H1 (cell line): ENCODE measurements at regions not wholly inside any gene's neighbourhood (a gene's known extent, or its start where the extent isn't known, plus 50 kb on each side); places are given as distances from the start of the nearest gene placed in this dataset.

Experiments
- CTCF ChIA-PET: fragments of 300-600 bp; sonication (Branson Sonifier 250); formaldehyde crosslinking; loops from one replicate; lab custom pipeline; 2021; ENCODE audit not compliant: partially characterized antibody; lab: Charles Lee
- POLR2A ChIA-PET: fragments of 300-600 bp; sonication (Branson Sonifier 250); formaldehyde crosslinking; loops from one replicate; lab custom pipeline; 2021; ENCODE audit warnings: inconsistent platforms; ENCODE audit not compliant: partially characterized antibody; lab: Charles Lee
- DNase-seq, 2 experiments: peaks; one replicate each; pipeline versions ENCODE4 v3.0.0 to v3.0.0-alpha.2; 2010 to 2022; ENCODE audit warnings: low spot score in 2 of 2, low read depth in 1 of 2, mixed read lengths in 1 of 2
- FAIRE-seq: peaks from 2 replicates; lab custom pipeline; 2011; peaks lifted over from hg19 to GRCh38; lab: Jason Lieb, UNC
- H2AFZ ChIP-seq: 2 replicates; pipeline ENCODE4 v1.8.1; 2012; ENCODE audit warnings: low read length, inconsistent platforms
- H2AK5ac ChIP-seq: 2 replicates; pipeline ENCODE4 v1.6.1; 2013; ENCODE audit warnings: low read depth, low read length
- H2BK120ac ChIP-seq: replicated peaks from 2 replicates; pipeline ENCODE3; 2013; ENCODE audit warnings: low read depth, low read length, inconsistent platforms
- H2BK12ac ChIP-seq: 2 replicates; pipeline ENCODE4 v1.6.1; 2013; ENCODE audit warnings: low read depth, low read length
- H2BK15ac ChIP-seq: 2 replicates; pipeline ENCODE4 v1.6.1; 2013; ENCODE audit warnings: low read length
- H2BK20ac ChIP-seq: 2 replicates; pipeline ENCODE4 v1.6.1; 2013; ENCODE audit warnings: low read length
- H2BK5ac ChIP-seq: 2 replicates; pipeline ENCODE4 v1.6.1; 2013; ENCODE audit warnings: low read depth, low read length
- H3K14ac ChIP-seq: 2 replicates; pipeline ENCODE4 v1.6.1; 2013; ENCODE audit warnings: inconsistent platforms; ENCODE audit not compliant: insufficient read length
- H3K18ac ChIP-seq: 2 replicates; pipeline ENCODE4 v1.6.1; 2013; ENCODE audit warnings: low read length; ENCODE audit errors: extremely low read depth
- H3K23ac ChIP-seq: 2 replicates; pipeline ENCODE4 v1.6.1; 2013; ENCODE audit warnings: inconsistent platforms; ENCODE audit not compliant: insufficient read length
- H3K23me2 ChIP-seq: 2 replicates; pipeline ENCODE4 v1.6.1; 2013; ENCODE audit warnings: low read depth, low read length
- H3K27ac ChIP-seq: 2 replicates; pipeline ENCODE4 v1.6.1; 2011; ENCODE audit warnings: low read depth, low read length, inconsistent platforms
- H3K27me3 ChIP-seq, 4 experiments: replicated peaks in 1 of 4; 1 replicate in 1 of 4; 2 replicates in 3 of 4; pipeline versions ENCODE4 v1.6.1 to v1.8.1; 2011 to 2013; ENCODE audit warnings: low read length in 3 of 4, mild to moderate bottlenecking in 3 of 4, inconsistent platforms in 2 of 4, mixed read lengths in 2 of 4, moderate library complexity in 1 of 4; ENCODE audit not compliant: control insufficient read depth in 3 of 4, insufficient read depth in 3 of 4; ENCODE audit errors: extremely low read depth in 1 of 4
- H3K36me3 ChIP-seq, 4 experiments: 2 replicates each; pipeline versions ENCODE4 v1.6.1 to v1.8.1; 2011 to 2013; ENCODE audit warnings: mild to moderate bottlenecking in 4 of 4, low read length in 3 of 4, moderate library complexity in 2 of 4, control low read depth in 1 of 4, inconsistent platforms in 1 of 4; ENCODE audit not compliant: insufficient read depth in 4 of 4, control insufficient read depth in 2 of 4
- H3K4ac ChIP-seq: replicated peaks from 2 replicates; pipeline ENCODE3; 2013; ENCODE audit warnings: low read length, low read depth, mixed read lengths, inconsistent platforms; ENCODE audit not compliant: insufficient read length
- H3K4me1 ChIP-seq, 4 experiments: replicated peaks in 1 of 4; 1 replicate in 1 of 4; 2 replicates in 3 of 4; pipeline versions ENCODE4 v1.6.1 to v1.8.1; 2011 to 2013; ENCODE audit warnings: low read length in 3 of 4, inconsistent platforms in 2 of 4, mixed read lengths in 1 of 4; ENCODE audit not compliant: insufficient read depth in 4 of 4, control insufficient read depth in 3 of 4
- H3K4me2 ChIP-seq, 2 experiments: 2 replicates each; pipeline versions ENCODE4 v1.6.1 to v1.8.1; 2011 to 2013; ENCODE audit warnings: low read depth in 2 of 2, low read length in 2 of 2, control low read depth in 1 of 2, inconsistent platforms in 1 of 2, mild to moderate bottlenecking in 1 of 2; ENCODE audit not compliant: insufficient read depth in 1 of 2
- H3K4me3 ChIP-seq, 4 experiments: fragments of 200-600, 300-600 bp in 1 of 4; sonication (generic), shearing (Covaris generic), sonication (Bioruptor Twin) in 1 of 4; 2 replicates each; pipeline versions ENCODE4 v1.5.1 to v1.8.1; 2011 to 2016; ENCODE audit warnings: low read length in 4 of 4, low read depth in 3 of 4, control low read depth in 2 of 4, inconsistent platforms in 2 of 4, mild to moderate bottlenecking in 2 of 4, mixed read lengths in 1 of 4, moderate library complexity in 1 of 4; ENCODE audit not compliant: insufficient read depth in 2 of 4; ENCODE audit errors: extremely low read depth in 1 of 4
- H3K56ac ChIP-seq: replicated peaks from 2 replicates; pipeline ENCODE3; 2013; ENCODE audit warnings: low read depth, mild to moderate bottlenecking, mixed read lengths, low read length, inconsistent platforms; ENCODE audit not compliant: insufficient read length
- H3K79me1 ChIP-seq: 2 replicates; pipeline ENCODE4 v1.6.1; 2013; ENCODE audit warnings: low read depth, low read length, control low read depth
- H3K79me2 ChIP-seq, 2 experiments: 2 replicates each; pipeline versions ENCODE4 v1.6.1 to v1.8.1; 2012 to 2013; ENCODE audit warnings: low read length in 2 of 2, mild to moderate bottlenecking in 2 of 2, inconsistent platforms in 1 of 2; ENCODE audit not compliant: insufficient read depth in 2 of 2, control insufficient read depth in 1 of 2
- H3K9ac ChIP-seq, 4 experiments: replicated peaks in 1 of 4; 1 replicate in 1 of 4; 2 replicates in 3 of 4; pipeline versions ENCODE4 v1.6.1 to v1.8.1; 2011 to 2013; ENCODE audit warnings: low read depth in 3 of 4, low read length in 3 of 4, control low read depth in 2 of 4, mild to moderate bottlenecking in 2 of 4, moderate library complexity in 2 of 4, inconsistent platforms in 1 of 4; ENCODE audit errors: extremely low read depth in 1 of 4
- H3K9me3 ChIP-seq, 2 experiments: 2 replicates each; pipeline versions ENCODE4 v1.6.1 to v1.8.1; 2012 to 2013; ENCODE audit warnings: mild to moderate bottlenecking in 2 of 2, moderate library complexity in 2 of 2, control low read depth in 1 of 2, inconsistent platforms in 1 of 2, low read depth in 1 of 2, low read length in 1 of 2, mixed read lengths in 1 of 2; ENCODE audit not compliant: insufficient read depth in 2 of 2
- H4K20me1 ChIP-seq, 2 experiments: replicated peaks in 1 of 2; 2 replicates each; pipeline versions ENCODE3 to v1.8.1; 2011 to 2013; ENCODE audit warnings: inconsistent platforms in 2 of 2, low read length in 2 of 2, mild to moderate bottlenecking in 1 of 2; ENCODE audit not compliant: insufficient read depth in 2 of 2, control insufficient read depth in 1 of 2
- H4K5ac ChIP-seq: 2 replicates; pipeline ENCODE4 v1.6.1; 2013; ENCODE audit warnings: low read length, low read depth, mixed read lengths, inconsistent platforms; ENCODE audit not compliant: insufficient read length
- H4K8ac ChIP-seq: 2 replicates; pipeline ENCODE4 v1.8.0; 2013; ENCODE audit warnings: mild to moderate bottlenecking, moderate library complexity, low read length, inconsistent platforms; ENCODE audit not compliant: insufficient read depth; ENCODE audit errors: extremely low read depth
- H4K91ac ChIP-seq: replicated peaks from 2 replicates; pipeline ENCODE3; 2013; ENCODE audit warnings: low read length, mixed read lengths, inconsistent platforms; ENCODE audit not compliant: insufficient read length
- BCL11A ChIP-seq, 2 experiments: IDR thresholded peaks; one replicate each; pipeline ENCODE4 v1.6.1; 2011; ENCODE audit warnings: low read depth in 2 of 2, low read length in 2 of 2, mild to moderate bottlenecking in 2 of 2
- BRCA1 ChIP-seq: IDR thresholded peaks from 2 replicates; pipeline ENCODE4 v1.6.1; 2012; ENCODE audit warnings: low read depth, low read length, improper control_type of control experiment
- EGR1 ChIP-seq: IDR thresholded peaks from 2 replicates; pipeline ENCODE4 v1.6.1; 2011; ENCODE audit warnings: low read depth, low read length, borderline replicate concordance
- GTF2F1 ChIP-seq: IDR thresholded peaks from 2 replicates; pipeline ENCODE4 v1.6.1; 2012; ENCODE audit warnings: low read depth, low read length, improper control_type of control experiment, borderline replicate concordance
- NANOG ChIP-seq: IDR thresholded peaks from 2 replicates; pipeline ENCODE4 v1.6.1; 2011; ENCODE audit warnings: low read length, low read depth, mild to moderate bottlenecking, inconsistent platforms; ENCODE audit not compliant: insufficient read depth, poor library complexity, severe bottlenecking
- POLR2A ChIP-seq, 2 experiments: IDR thresholded peaks; 1 replicate in 1 of 2; 2 replicates in 1 of 2; pipeline ENCODE4 v1.6.1; 2011; ENCODE audit warnings: low read depth in 2 of 2, low read length in 2 of 2, mild to moderate bottlenecking in 2 of 2; ENCODE audit errors: control extremely low read depth in 1 of 2
- RNF2 ChIP-seq: fragments of 200-900, 300-1000 bp; sonication (generic); IDR thresholded peaks from 2 replicates; pipeline ENCODE4 v1.7.1; 2016; ENCODE audit warnings: borderline replicate concordance, low read depth, mild to moderate bottlenecking, antibody characterized with exemption, low read length; ENCODE audit not compliant: poor library complexity, severe bottlenecking; ENCODE audit errors: missing control alignments
- SAP30 ChIP-seq: fragments of 300-600 bp; sonication (generic); IDR thresholded peaks from 2 replicates; pipeline ENCODE4 v1.7.1; 2012; ENCODE audit warnings: low read length, moderate library complexity, mild to moderate bottlenecking, inconsistent platforms; ENCODE audit not compliant: insufficient read depth, insufficient replicate concordance
- SP4 ChIP-seq: IDR thresholded peaks from 2 replicates; pipeline ENCODE4 v1.6.1; 2012; ENCODE audit warnings: low read length, inconsistent platforms
- YY1 ChIP-seq: IDR thresholded peaks from 2 replicates; pipeline ENCODE4 v1.6.1; 2011; ENCODE audit warnings: low read depth, mild to moderate bottlenecking, low read length
- ZNF274 ChIP-seq: IDR thresholded peaks from 2 replicates; pipeline ENCODE4 v1.7.0; 2012; ENCODE audit warnings: low read length, borderline replicate concordance; ENCODE audit errors: extremely low read depth
- WGBS, 2 experiments: shearing (Covaris generic) in 1 of 2; methylation state at CpG; one replicate each; pipeline versions ENCODE4 v1.1.6 to v1.1.7; 2013 to 2015; ENCODE audit warnings: low lambda C conversion rate in 2 of 2, mixed read lengths in 2 of 2, inconsistent platforms in 1 of 2, low coverage in 1 of 2, missing lambda C conversion rate in 1 of 2; ENCODE audit not compliant: insufficient replicate concordance in 2 of 2, insufficient coverage in 1 of 2, insufficient read length in 1 of 2; ENCODE audit errors: extremely low coverage in 1 of 2, missing lambda C conversion rate in 1 of 2; 5-methylcytosine and 5-hydroxymethylcytosine counted together

DNA sequence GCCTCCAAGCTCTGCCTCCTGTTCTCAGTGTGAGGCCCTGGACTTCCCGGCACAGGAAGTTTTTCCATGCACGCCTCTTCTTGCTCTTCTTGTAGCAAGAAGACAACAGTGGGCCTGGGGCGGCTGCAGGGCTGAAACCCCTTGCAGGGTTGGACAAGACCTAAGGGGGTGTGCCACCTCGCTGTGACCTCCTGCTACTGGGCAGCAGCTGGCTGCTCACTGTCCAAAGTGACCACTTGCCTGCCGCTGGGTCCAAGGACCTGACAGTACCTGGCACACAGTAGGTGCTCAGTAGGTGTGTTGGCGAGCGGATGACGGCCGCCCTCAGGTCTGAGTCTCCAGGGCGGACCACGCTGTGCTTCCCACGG, 331.6 kb downstream of the C16orf95 start:
- H3K27me3 ChIP-seq: no peaks in the 10 kb centered on the region
- CTCF ChIA-PET: interaction anchor here (0.7 to 1.8 kb wide), 12 partner anchors 10 to 422 kb away, joined by 3 to 7 read pairs (median 3); no protein-coding TSS in a partner anchor
- H2BK5ac ChIP-seq: no peak overlapping the region
- H3K27ac ChIP-seq: no peak overlapping the region
- H3K79me1 ChIP-seq: no peaks in the 10 kb centered on the region
- no peaks in the 10 kb centered on the region; the same call in 1 of the 2 replicates for H3K23me2 ChIP-seq
- H3K4me1 ChIP-seq: peaks cover 4 to 10% (median 7%) of the 10 kb centered on the region in 4 experiments; a peak in 6 of 7 replicates
- H3K9me3 ChIP-seq: peaks cover 0 to 5% of the 10 kb centered on the region in 2 experiments; a peak in 2 of 4 replicates
- H2BK120ac ChIP-seq: no peak overlapping the region
- no peaks in the 10 kb centered on the region for H4K20me1 ChIP-seq
- DNase-seq (no peak), FAIRE-seq (no peak)
- no peak overlapping the region for H3K9ac ChIP-seq
- no peak overlapping the region for H3K4ac ChIP-seq
- no peak overlapping the region for H3K56ac ChIP-seq
- H2AFZ ChIP-seq: no peak overlapping the region; the same call in 1 of the 2 replicates
- no peak overlapping the region for H3K18ac ChIP-seq
- 87% methylated on average over 10 of the region's 12 CpGs; no CpG with 5 or more reads in 1 of the 2 experiments for WGBS, 2 experiments
- H3K36me3 ChIP-seq: no peaks in the 10 kb centered on the region
- H2AK5ac ChIP-seq: no peak overlapping the region
- POLR2A ChIA-PET: no interaction called here
- H3K4me2 ChIP-seq: 0 out of 4 replicates have a peak overlapping the region, but pooled peaks of 1 of the 2 experiments have one; percentile 5
- no peak overlapping the region for H2BK15ac ChIP-seq
- no peak overlapping the region for H2BK20ac ChIP-seq
- no peak overlapping the region for H4K91ac ChIP-seq
- H3K23ac ChIP-seq: no peak overlapping the region
- no peak overlapping the region for H3K4me3 ChIP-seq
- no peaks in the 10 kb centered on the region for H3K79me2 ChIP-seq
- H3K14ac ChIP-seq: no peak overlapping the region
- H4K5ac ChIP-seq: no peak overlapping the region
- no peak overlapping the region for H2BK12ac ChIP-seq
- no peak overlapping the region for H4K8ac ChIP-seq
- no peak for TF ChIP-seq POLR2A (IDR thresholded peaks at IDR 0.05; ENCODE audit: control extremely low read depth in 1 of 2, low read depth in 2 of 2, low read length in 2 of 2)
- TF ChIP-seq EGR1: no peak
- no peak for TF ChIP-seq SAP30
- TF ChIP-seq GTF2F1: no peak
- TF ChIP-seq ZNF274: no peak
- TF ChIP-seq SP4: no peak
- TF ChIP-seq YY1: no peak
- TF ChIP-seq RNF2: no peak
- TF ChIP-seq BCL11A (IDR thresholded peaks at IDR 0.05; ENCODE audit: low read depth in 2 of 2, low read length in 2 of 2): no peak
- no peak for TF ChIP-seq BRCA1
- no peak for TF ChIP-seq NANOG
